H9 (cell line): ENCODE measurements at regions not wholly inside any gene's neighbourhood (a gene's known extent, or its start where the extent isn't known, plus 50 kb on each side); places are given as distances from the start of the nearest gene placed in this dataset.

Source experiments
- DNase-seq: peaks from one replicate; pipeline ENCODE4 v3.0.0-alpha.2; 2017
- H2AFZ ChIP-seq: one replicate; pipeline ENCODE4 v1.6.1; 2013; ENCODE audit warnings: mild to moderate bottlenecking, low read length, control low read depth, moderate library complexity
- H2AK5ac ChIP-seq: 2 replicates; pipeline ENCODE4 v1.6.1; 2013; ENCODE audit warnings: low read length, control low read depth, mixed read lengths; ENCODE audit not compliant: insufficient read length
- H2BK120ac ChIP-seq: one replicate; pipeline ENCODE4 v1.6.1; 2013; ENCODE audit warnings: low read depth, mild to moderate bottlenecking, low read length, control low read depth, inconsistent platforms; ENCODE audit not compliant: poor library complexity, severe bottlenecking
- H2BK12ac ChIP-seq: 2 replicates; pipeline ENCODE4 v1.6.1; 2013; ENCODE audit warnings: low read length, control low read depth, mixed read lengths, low read depth; ENCODE audit not compliant: insufficient read length
- H2BK15ac ChIP-seq: 2 replicates; pipeline ENCODE4 v1.6.1; 2013; ENCODE audit warnings: low read depth, low read length, control low read depth
- H2BK20ac ChIP-seq: one replicate; pipeline ENCODE4 v1.6.1; 2013; ENCODE audit warnings: low read depth, mild to moderate bottlenecking, low read length, control low read depth, inconsistent platforms; ENCODE audit not compliant: poor library complexity, severe bottlenecking
- H2BK5ac ChIP-seq: 2 replicates; pipeline ENCODE4 v1.6.1; 2013; ENCODE audit warnings: low read length, control low read depth, mixed read lengths; ENCODE audit not compliant: insufficient read length
- H3K14ac ChIP-seq: 2 replicates; pipeline ENCODE4 v1.6.1; 2013; ENCODE audit warnings: low read length, control low read depth; ENCODE audit not compliant: insufficient read depth
- H3K18ac ChIP-seq: 2 replicates; pipeline ENCODE4 v1.6.1; 2013; ENCODE audit warnings: low read depth, mild to moderate bottlenecking, mixed read lengths, low read length, control low read depth; ENCODE audit not compliant: insufficient read length
- H3K23ac ChIP-seq: 2 replicates; pipeline ENCODE4 v1.6.1; 2013; ENCODE audit warnings: low read length, control low read depth, mixed read lengths, low read depth; ENCODE audit not compliant: insufficient read length
- H3K23me2 ChIP-seq: 2 replicates; pipeline ENCODE4 v1.6.1; 2013; ENCODE audit warnings: low read depth, mild to moderate bottlenecking, mixed read lengths, low read length, control low read depth; ENCODE audit not compliant: insufficient read length, poor library complexity, severe bottlenecking
- H3K27ac ChIP-seq: 2 replicates; pipeline ENCODE4 v1.5.1; 2013; ENCODE audit warnings: low read length, control low read depth, mixed read lengths, low read depth; ENCODE audit not compliant: insufficient read length
- H3K27me3 ChIP-seq: 2 replicates; pipeline ENCODE4 v1.6.1; 2013; ENCODE audit warnings: low read length, control low read depth, inconsistent platforms; ENCODE audit not compliant: insufficient read depth
- H3K4ac ChIP-seq: 2 replicates; pipeline ENCODE4 v1.6.1; 2013; ENCODE audit warnings: low read depth, mild to moderate bottlenecking, control low read depth, inconsistent platforms, low read length, moderate library complexity
- H3K4me1 ChIP-seq: 2 replicates; pipeline ENCODE4 v1.6.1; 2013; ENCODE audit warnings: low read length, control low read depth, inconsistent platforms; ENCODE audit not compliant: insufficient read depth
- H3K4me2 ChIP-seq: 2 replicates; pipeline ENCODE4 v1.6.1; 2013; ENCODE audit warnings: low read length, control low read depth, mixed read lengths; ENCODE audit not compliant: insufficient read length, insufficient read depth
- H3K56ac ChIP-seq: 2 replicates; pipeline ENCODE4 v1.6.1; 2013; ENCODE audit warnings: low read depth, mild to moderate bottlenecking, mixed read lengths, low read length, control low read depth; ENCODE audit not compliant: insufficient read length
- H3K79me1 ChIP-seq: 2 replicates; pipeline ENCODE4 v1.6.1; 2013; ENCODE audit warnings: low read depth, mild to moderate bottlenecking, moderate library complexity, low read length, control low read depth, inconsistent platforms; ENCODE audit not compliant: insufficient read depth, poor library complexity, severe bottlenecking
- H3K79me2 ChIP-seq: 2 replicates; pipeline ENCODE4 v1.6.1; 2013; ENCODE audit warnings: low read length, control low read depth, inconsistent platforms; ENCODE audit not compliant: insufficient read depth
- H3K9ac ChIP-seq: 2 replicates; pipeline ENCODE4 v1.6.1; 2013; ENCODE audit warnings: low read length, control low read depth, mixed read lengths; ENCODE audit not compliant: insufficient read length; ENCODE audit errors: extremely low read depth
- H3K9me3 ChIP-seq: one replicate; pipeline ENCODE4 v1.6.1; 2013; ENCODE audit warnings: low read depth, low read length, inconsistent platforms; ENCODE audit not compliant: control insufficient read depth
- H3T11ph ChIP-seq: one replicate; pipeline ENCODE4 v1.6.1; 2013; ENCODE audit warnings: mild to moderate bottlenecking, low read length, control low read depth, inconsistent platforms
- H4K20me1 ChIP-seq: one replicate; pipeline ENCODE4 v1.6.1; 2013; ENCODE audit not compliant: control insufficient read depth, insufficient read length, insufficient read depth
- H4K5ac ChIP-seq: 2 replicates; pipeline ENCODE4 v1.6.1; 2013; ENCODE audit warnings: low read depth, mild to moderate bottlenecking, mixed read lengths, low read length, control low read depth; ENCODE audit not compliant: insufficient read length
- H4K8ac ChIP-seq: replicated peaks from 2 replicates; pipeline ENCODE4 v1.6.1; 2013; ENCODE audit warnings: low read length, control low read depth, mixed read lengths, low read depth; ENCODE audit not compliant: insufficient read length
- H4K91ac ChIP-seq: 2 replicates; pipeline ENCODE4 v1.6.1; 2013; ENCODE audit warnings: low read depth, mild to moderate bottlenecking, moderate library complexity, mixed read lengths, low read length, control low read depth; ENCODE audit not compliant: insufficient read length
- H3K27ac Mint-ChIP-seq, 3 experiments: 2 replicates in 2 of 3; 3 replicates in 1 of 3; pipeline ENCODE4 v1.8.0; 2020 to 2021; ENCODE audit warnings: mixed read lengths in 3 of 3, mild to moderate bottlenecking in 1 of 3, moderate library complexity in 1 of 3
- H3K27me3 Mint-ChIP-seq: 2 replicates; pipeline ENCODE4 v1.8.0; 2021; ENCODE audit warnings: low read depth, mild to moderate bottlenecking, moderate library complexity, mixed read lengths
- H3K36me3 Mint-ChIP-seq, 3 experiments: 2 replicates in 2 of 3; 3 replicates in 1 of 3; pipeline ENCODE4 v1.8.0; 2020 to 2021; ENCODE audit warnings: low read depth in 3 of 3, mixed read lengths in 3 of 3; ENCODE audit not compliant: insufficient read depth in 1 of 3
- H3K4me1 Mint-ChIP-seq, 2 experiments: 2 replicates each; pipeline ENCODE4 v1.8.0; 2020; ENCODE audit warnings: mixed read lengths in 2 of 2
- H3K4me3 Mint-ChIP-seq, 2 experiments: 2 replicates in 1 of 2; 3 replicates in 1 of 2; pipeline ENCODE4 v1.8.0; 2020 to 2021; ENCODE audit warnings: mild to moderate bottlenecking in 2 of 2, mixed read lengths in 2 of 2, moderate library complexity in 1 of 2
- H3K9me3 Mint-ChIP-seq, 2 experiments: 2 replicates in 1 of 2; 3 replicates in 1 of 2; pipeline ENCODE4 v1.8.0; 2020; ENCODE audit warnings: mild to moderate bottlenecking in 2 of 2, mixed read lengths in 2 of 2, moderate library complexity in 1 of 2
- CTCF ChIP-seq: fragments of 200-600 bp; sonication (generic); conservative IDR thresholded peaks from 3 replicates; pipeline ENCODE4 v1.8.0; 2021; ENCODE audit warnings: antibody characterized with exemption, mild to moderate bottlenecking
- WGBS: extraction: QIAGEN DNeasy Blood & Tissue Kit; methylation state at CpG from one replicate; pipeline ENCODE4 v1.1.7; 2013; ENCODE audit warnings: missing lambda C conversion rate, low lambda C conversion rate, mixed read lengths; ENCODE audit not compliant: insufficient read length; ENCODE audit errors: extremely low coverage; 5-methylcytosine and 5-hydroxymethylcytosine counted together

- Mint-ChIP-seq H3K9me3 (no peaks in the 10 kb centered on the region), H3K4me1 (peaks cover 22 to 24% of the 10 kb centered on the region in 2 experiments), H3K27ac (no peak overlapping the region), H3K4me3 (no peak overlapping the region), H3K27me3 (no peaks in the 10 kb centered on the region), H3K36me3 (no peaks in the 10 kb centered on the region)
- Histone ChIP-seq H2AK5ac (no peak overlapping the region), H4K5ac (no peak overlapping the region), H2BK20ac (no peak overlapping the region), H2BK120ac (no peak overlapping the region), H2BK12ac (no peak overlapping the region), H3K79me1 (no peaks in the 10 kb centered on the region), H3K14ac (no peak overlapping the region), H2BK15ac (no peak overlapping the region), H3K9ac (no peak overlapping the region), H3K56ac (no peak overlapping the region), H2AFZ (no peak overlapping the region), H3K23ac (no peak overlapping the region), H3K27ac (no peak overlapping the region), H2BK5ac (no peak overlapping the region), H3K9me3 (no peaks in the 10 kb centered on the region), H3K4me2 (no peak overlapping the region), H4K20me1 (no peaks in the 10 kb centered on the region), H3K4ac (no peak overlapping the region), H3K23me2 (no peaks in the 10 kb centered on the region), H4K91ac (no peak overlapping the region), H4K8ac (no peak overlapping the region), H3T11ph (no peak overlapping the region), H3K79me2 (no peaks in the 10 kb centered on the region; the same call in 1 of the 2 replicates), H3K18ac (no peak overlapping the region), H3K4me1 (peaks cover 2% of the 10 kb centered on the region; the same call in 1 of the 2 replicates), H3K27me3 (no peaks in the 10 kb centered on the region)
- DNase-seq: no peak
- WGBS: no CpG with 5 or more reads among the region's 3 CpGs
- TF ChIP-seq CTCF: no peak
Measured at GRCh38 chr4:181960384-181960783, 282.8 kb upstream of the TENM3 start.
